ENCODE measurements at regions not wholly inside any gene's neighbourhood (a gene's known extent, or its start where the extent isn't known, plus 50 kb on each side); places are given as distances from the start of the nearest gene placed in this dataset.

GRCh38 chr16:86108062-86108461 lies 209.1 kb downstream of the IRF8 start:
- H3K36me3 ChIP-seq (ENCODE audit: insufficient read depth, low read length) = no peaks in the 10 kb centered on the region
- no peak overlapping the region for H3K9ac ChIP-seq (ENCODE audit: low read depth, low read length)
- no peaks in the 10 kb centered on the region for H3K4me1 ChIP-seq (ENCODE audit: insufficient read depth, low read length)
- H3K9me3 ChIP-seq (ENCODE audit: control insufficient read depth, insufficient read depth, low read length) = no peaks in the 10 kb centered on the region; the same call in 1 of the 2 replicates

- Histone ChIP-seq H3K36me3 (ENCODE audit: insufficient read depth, low read length) (no peaks in the 10 kb centered on the region), H3K4me1 (ENCODE audit: insufficient read depth, low read length) (peaks cover 4% of the 10 kb centered on the region; the same call in 1 of the 2 replicates), H3K9me3 (ENCODE audit: control insufficient read depth, insufficient read depth, low read length) (no peaks in the 10 kb centered on the region), H3K9ac (ENCODE audit: low read depth, low read length) (no peak overlapping the region)
Observed at GRCh38 chr16:86110134-86110533, 211.2 kb downstream of the IRF8 start.

GRCh38 chr16:86110726-86111125 lies 211.8 kb downstream of the IRF8 start:
- Histone ChIP-seq H3K4me1 (ENCODE audit: insufficient read depth, low read length) (peaks cover 4% of the 10 kb centered on the region; the same call in 1 of the 2 replicates), H3K9ac (ENCODE audit: low read depth, low read length) (no peak overlapping the region), H3K36me3 (ENCODE audit: insufficient read depth, low read length) (no peaks in the 10 kb centered on the region), H3K9me3 (ENCODE audit: control insufficient read depth, insufficient read depth, low read length) (no peaks in the 10 kb centered on the region)

DNA sequence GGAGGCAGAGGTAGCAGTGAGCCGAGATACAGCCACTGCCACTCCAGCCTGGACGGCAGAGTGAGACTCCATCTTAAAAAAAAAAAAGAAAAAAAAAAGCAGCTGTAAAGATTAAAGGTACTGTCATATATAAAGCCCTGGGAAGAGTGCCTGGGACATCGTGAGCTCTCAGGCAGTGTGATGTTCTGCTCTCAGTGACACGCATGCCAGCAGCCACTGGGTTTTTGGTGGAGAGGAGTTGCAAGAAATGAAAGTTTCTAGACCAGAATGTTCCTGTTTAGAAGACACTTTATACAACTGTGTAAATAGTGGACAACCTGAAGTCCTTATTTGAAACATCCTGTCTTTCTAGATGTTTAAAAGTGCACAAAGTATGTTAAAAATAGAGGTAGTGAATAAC lies 213.2 kb downstream of the IRF8 start:
- Histone ChIP-seq H3K9ac (ENCODE audit: low read depth, low read length) (no peak overlapping the region), H3K36me3 (ENCODE audit: insufficient read depth, low read length) (no peaks in the 10 kb centered on the region), H3K9me3 (ENCODE audit: control insufficient read depth, insufficient read depth, low read length) (no peaks in the 10 kb centered on the region), H3K4me1 (ENCODE audit: insufficient read depth, low read length) (peaks cover 4% of the 10 kb centered on the region; the same call in 1 of the 2 replicates)

DNA sequence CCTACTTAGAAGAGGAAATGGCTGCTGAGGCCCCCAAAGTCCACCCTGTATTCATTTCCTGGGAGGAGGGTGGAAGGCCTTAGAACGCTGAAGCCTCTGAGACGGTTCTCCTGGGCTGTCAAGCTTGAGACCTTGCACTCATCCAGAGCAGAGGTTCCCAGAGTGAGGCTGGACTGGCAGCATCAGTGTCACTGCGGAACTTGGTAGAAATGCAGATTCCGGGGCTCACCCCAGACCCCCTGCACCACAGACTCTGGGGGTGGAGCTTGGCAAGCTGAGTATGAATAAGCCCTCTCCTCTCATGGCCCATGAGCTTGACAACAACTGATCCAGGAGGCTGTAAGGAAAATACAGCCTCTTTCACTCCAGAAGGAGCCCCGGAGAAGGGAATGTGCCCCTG lies 218.3 kb downstream of the IRF8 start:
- Histone ChIP-seq H3K9me3 (ENCODE audit: control insufficient read depth, insufficient read depth, low read length) (no peaks in the 10 kb centered on the region), H3K9ac (ENCODE audit: low read depth, low read length) (no peak overlapping the region), H3K4me1 (ENCODE audit: insufficient read depth, low read length) (peaks cover 4% of the 10 kb centered on the region; the same call in 1 of the 2 replicates), H3K36me3 (ENCODE audit: insufficient read depth, low read length) (no peaks in the 10 kb centered on the region)

GRCh38 chr16:86117756-86118155 lies 218.8 kb downstream of the IRF8 start:
- peaks cover 4% of the 10 kb centered on the region; the same call in 1 of the 2 replicates for H3K4me1 ChIP-seq (ENCODE audit: insufficient read depth, low read length)
- H3K9me3 ChIP-seq (ENCODE audit: control insufficient read depth, insufficient read depth, low read length) = no peaks in the 10 kb centered on the region
- no peak overlapping the region for H3K9ac ChIP-seq (ENCODE audit: low read depth, low read length)
- no peaks in the 10 kb centered on the region for H3K36me3 ChIP-seq (ENCODE audit: insufficient read depth, low read length)

GRCh38 chr16:86118467-86119307 lies 219.7 kb downstream of the IRF8 start:
- H3K4me1 ChIP-seq (ENCODE audit: insufficient read depth, low read length) = peaks cover 4% of the 10 kb centered on the region; the same call in 1 of the 2 replicates
- no peaks in the 10 kb centered on the region for H3K36me3 ChIP-seq (ENCODE audit: insufficient read depth, low read length)
- H3K9me3 ChIP-seq (ENCODE audit: control insufficient read depth, insufficient read depth, low read length) = no peaks in the 10 kb centered on the region
- H3K9ac ChIP-seq (ENCODE audit: low read depth, low read length) = no peak overlapping the region

DNA sequence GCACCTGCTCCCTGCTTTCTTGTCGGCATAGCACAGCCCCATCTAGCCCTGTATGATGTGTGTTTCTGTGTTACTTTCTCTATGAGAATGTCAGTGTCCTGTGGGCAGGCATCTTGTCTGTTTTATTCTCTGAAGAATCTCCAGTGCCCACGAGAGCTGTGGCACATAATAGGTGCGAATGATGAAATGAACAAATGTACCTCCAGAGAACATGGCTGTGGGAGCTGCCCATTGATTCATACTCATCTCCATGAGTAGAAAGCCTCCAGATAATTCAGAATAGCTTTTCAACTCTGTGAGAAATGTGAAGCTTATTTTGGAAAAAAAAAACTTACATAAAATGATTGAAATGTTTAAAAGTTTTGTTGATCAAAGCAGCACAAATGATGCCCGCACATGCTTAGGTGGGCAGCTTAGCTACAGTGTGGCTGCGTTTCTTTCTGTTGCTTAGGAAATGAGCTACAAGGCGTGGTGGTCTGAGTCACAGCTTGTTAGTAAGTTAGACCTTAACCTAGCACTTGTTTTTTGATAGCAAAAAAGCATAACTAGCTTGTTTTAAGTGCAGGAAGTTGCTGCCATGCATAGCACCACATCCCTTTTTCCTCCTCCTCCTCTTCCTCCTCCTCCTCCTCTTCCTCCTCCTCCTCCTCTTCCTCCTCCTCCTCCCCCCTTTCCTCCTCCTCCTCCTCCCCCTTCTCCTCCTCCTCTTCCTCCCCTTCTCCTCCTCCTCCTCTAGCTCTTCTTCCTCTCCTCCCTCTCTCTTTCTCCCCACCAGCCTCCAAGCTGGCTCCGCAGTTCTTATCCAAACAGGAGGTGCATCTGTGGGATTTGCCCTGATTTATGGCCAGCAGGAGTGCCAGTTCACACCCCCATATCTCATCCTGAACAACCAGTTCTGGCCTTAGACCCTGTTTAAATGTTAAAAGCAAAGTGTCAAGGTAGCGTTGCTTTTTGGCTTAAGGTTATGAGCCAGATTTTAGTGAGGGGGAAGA lies 221.5 kb downstream of the IRF8 start:
- H3K36me3 ChIP-seq (ENCODE audit: insufficient read depth, low read length) = no peaks in the 10 kb centered on the region
- H3K9ac ChIP-seq (ENCODE audit: low read depth, low read length) = no peak overlapping the region
- no peaks in the 10 kb centered on the region for H3K4me1 ChIP-seq (ENCODE audit: insufficient read depth, low read length)
- no peaks in the 10 kb centered on the region for H3K9me3 ChIP-seq (ENCODE audit: control insufficient read depth, insufficient read depth, low read length)

- no peaks in the 10 kb centered on the region for H3K4me1 ChIP-seq (ENCODE audit: insufficient read depth, low read length)
- no peak overlapping the region for H3K9ac ChIP-seq (ENCODE audit: low read depth, low read length)
- no peaks in the 10 kb centered on the region for H3K36me3 ChIP-seq (ENCODE audit: insufficient read depth, low read length)
- H3K9me3 ChIP-seq (ENCODE audit: control insufficient read depth, insufficient read depth, low read length) = no peaks in the 10 kb centered on the region
Observed at GRCh38 chr16:86121374-86122010, 222.5 kb downstream of the IRF8 start.

GRCh38 chr16:86122681-86123342 lies 223.8 kb downstream of the IRF8 start:
- Histone ChIP-seq H3K9ac (ENCODE audit: low read depth, low read length) (no peak overlapping the region), H3K36me3 (ENCODE audit: insufficient read depth, low read length) (no peaks in the 10 kb centered on the region), H3K4me1 (ENCODE audit: insufficient read depth, low read length) (no peaks in the 10 kb centered on the region), H3K9me3 (ENCODE audit: control insufficient read depth, insufficient read depth, low read length) (no peaks in the 10 kb centered on the region)

DNA sequence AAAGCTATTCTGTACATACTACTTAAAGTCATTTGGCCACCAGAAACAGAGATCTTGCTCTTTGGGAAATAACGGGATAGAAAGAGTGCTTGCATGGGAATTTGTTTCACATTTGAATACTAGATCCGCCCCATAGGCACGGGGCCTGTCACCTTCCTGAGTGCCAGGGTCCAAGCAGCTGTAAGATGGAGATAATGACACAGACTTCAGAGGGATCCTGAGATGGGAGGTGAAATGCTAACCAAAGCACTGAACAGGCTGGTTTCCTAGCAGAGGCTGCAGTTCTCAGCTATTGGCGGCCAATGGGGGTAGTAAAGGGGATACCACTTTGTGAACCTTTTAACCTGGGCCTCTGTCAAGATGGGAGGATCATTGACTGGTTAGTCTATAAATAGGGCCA lies 225.4 kb downstream of the IRF8 start:
- H3K9ac ChIP-seq (ENCODE audit: low read depth, low read length) = no peak overlapping the region
- H3K4me1 ChIP-seq (ENCODE audit: insufficient read depth, low read length) = no peaks in the 10 kb centered on the region
- no peaks in the 10 kb centered on the region for H3K36me3 ChIP-seq (ENCODE audit: insufficient read depth, low read length)
- no peaks in the 10 kb centered on the region for H3K9me3 ChIP-seq (ENCODE audit: control insufficient read depth, insufficient read depth, low read length)

- Histone ChIP-seq H3K4me1 (ENCODE audit: insufficient read depth, low read length) (no peaks in the 10 kb centered on the region), H3K36me3 (ENCODE audit: insufficient read depth, low read length) (no peaks in the 10 kb centered on the region), H3K9me3 (ENCODE audit: control insufficient read depth, insufficient read depth, low read length) (no peaks in the 10 kb centered on the region), H3K9ac (ENCODE audit: low read depth, low read length) (no peak overlapping the region)
Observed at GRCh38 chr16:86126891-86127290, 227.9 kb downstream of the IRF8 start.

- Histone ChIP-seq H3K9me3 (ENCODE audit: control insufficient read depth, insufficient read depth, low read length) (no peaks in the 10 kb centered on the region), H3K36me3 (ENCODE audit: insufficient read depth, low read length) (no peaks in the 10 kb centered on the region), H3K9ac (ENCODE audit: low read depth, low read length) (no peak overlapping the region), H3K4me1 (ENCODE audit: insufficient read depth, low read length) (no peaks in the 10 kb centered on the region)
Observed at GRCh38 chr16:86127366-86127765, 228.4 kb downstream of the IRF8 start.

DNA sequence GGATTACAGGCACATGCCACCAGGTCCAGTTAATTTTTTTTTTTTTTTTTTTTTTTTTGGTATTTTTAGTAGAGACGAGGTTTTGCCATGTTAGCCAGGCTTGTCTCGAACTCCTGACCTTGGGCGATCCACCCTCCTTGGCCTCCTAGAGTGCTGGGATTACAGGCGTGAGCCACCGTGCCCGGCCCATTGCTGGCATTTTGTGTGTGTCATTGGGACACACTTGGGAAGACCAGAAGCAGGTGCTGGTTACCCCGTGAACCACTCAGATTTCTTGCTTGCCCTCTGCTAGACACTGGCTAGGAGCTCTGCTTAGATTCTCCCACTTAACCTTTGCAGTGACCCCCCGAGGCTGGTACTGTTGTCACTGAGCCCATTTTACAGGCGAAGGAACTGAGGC lies 229.3 kb downstream of the IRF8 start:
- Histone ChIP-seq H3K9me3 (ENCODE audit: control insufficient read depth, insufficient read depth, low read length) (no peaks in the 10 kb centered on the region), H3K9ac (ENCODE audit: low read depth, low read length) (no peak overlapping the region), H3K36me3 (ENCODE audit: insufficient read depth, low read length) (no peaks in the 10 kb centered on the region), H3K4me1 (ENCODE audit: insufficient read depth, low read length) (no peaks in the 10 kb centered on the region)

All from ES-I3 (cell line).